Hepatocyte (in vitro differentiated cells): ENCODE measurements at regions not wholly inside any gene's neighbourhood (a gene's known extent, or its start where the extent isn't known, plus 50 kb on each side); places are given as distances from the start of the nearest gene placed in this dataset.

Experiments
- DNase-seq: peaks from one replicate; pipeline ENCODE4 v3.0.0-alpha.2; 2016; ENCODE audit warnings: low spot score
- H2AFZ ChIP-seq: fragments of 200-600 bp; sonication (generic); 2 replicates; pipeline ENCODE4 v1.6.0; 2016; ENCODE audit warnings: antibody characterized with exemption, mild to moderate bottlenecking
- H3K27ac ChIP-seq: fragments of 200-600 bp; sonication (generic); 2 replicates; pipeline ENCODE4 v1.5.1; 2016; ENCODE audit warnings: mild to moderate bottlenecking
- H3K27me3 ChIP-seq: fragments of 200-600 bp; sonication (generic); 2 replicates; pipeline ENCODE4 v1.6.1; 2016
- H3K36me3 ChIP-seq: fragments of 200-600 bp; sonication (generic); replicated peaks from 2 replicates; pipeline ENCODE4 v1.5.1; 2016; ENCODE audit warnings: low read depth; ENCODE audit not compliant: insufficient read depth
- H3K4me1 ChIP-seq: fragments of 200-600 bp; sonication (generic); 2 replicates; pipeline ENCODE4 v1.5.1; 2016; ENCODE audit warnings: mild to moderate bottlenecking, moderate library complexity; ENCODE audit not compliant: insufficient read depth
- H3K4me2 ChIP-seq: fragments of 200-600 bp; sonication (generic); 2 replicates; pipeline ENCODE4 v1.6.0; 2016
- H3K4me3 ChIP-seq: fragments of 200-600 bp; sonication (generic); 2 replicates; pipeline ENCODE4 v1.5.1; 2016; ENCODE audit warnings: mild to moderate bottlenecking
- H3K79me2 ChIP-seq: fragments of 200-600 bp; sonication (generic); 2 replicates; pipeline ENCODE4 v1.6.0; 2017; ENCODE audit warnings: mild to moderate bottlenecking
- H3K9me2 ChIP-seq: fragments of 200-600 bp; sonication (generic); replicated peaks from 2 replicates; pipeline ENCODE4 v1.6.0; 2017; ENCODE audit warnings: mild to moderate bottlenecking; ENCODE audit not compliant: insufficient read depth
- H3K9me3 ChIP-seq: fragments of 200-600 bp; sonication (generic); 2 replicates; pipeline ENCODE4 v1.5.1; 2016; ENCODE audit warnings: low read depth, mild to moderate bottlenecking
- H4K20me1 ChIP-seq: fragments of 200-600 bp; sonication (generic); 2 replicates; pipeline ENCODE4 v1.6.0; 2016; ENCODE audit warnings: mild to moderate bottlenecking; ENCODE audit not compliant: insufficient read depth, poor library complexity, severe bottlenecking
- CTCF ChIP-seq: fragments of 200-600 bp; sonication (generic); IDR thresholded peaks from 2 replicates; pipeline ENCODE4 v1.5.1; 2016; ENCODE audit warnings: antibody characterized with exemption, mild to moderate bottlenecking; ENCODE audit not compliant: poor library complexity
- EZH2 ChIP-seq: fragments of 200-600 bp; sonication (generic); IDR thresholded peaks from 2 replicates; pipeline ENCODE4 v1.6.1; 2016; ENCODE audit warnings: antibody characterized with exemption, mild to moderate bottlenecking, borderline replicate concordance
- EZH2phosphoT487 ChIP-seq: fragments of 200-600 bp; sonication (generic); IDR thresholded peaks from one replicate; pipeline ENCODE4 v1.6.1; 2018; ENCODE audit warnings: antibody characterized with exemption, mild to moderate bottlenecking, low read depth, moderate library complexity; ENCODE audit not compliant: unreplicated experiment, severe bottlenecking
- WGBS: methylation state at CpG from one replicate; pipeline ENCODE4 v1.1.6; 2016; ENCODE audit warnings: low lambda C conversion rate; ENCODE audit errors: missing lambda C conversion rate; 5-methylcytosine and 5-hydroxymethylcytosine counted together

- Histone ChIP-seq H3K4me3 (no peak overlapping the region), H3K79me2 (no peaks in the 10 kb centered on the region), H3K27me3 (no peaks in the 10 kb centered on the region), H4K20me1 (no peaks in the 10 kb centered on the region), H3K4me1 (no peaks in the 10 kb centered on the region), H3K9me2 (no peaks in the 10 kb centered on the region), H3K9me3 (peaks cover 7% of the 10 kb centered on the region), H3K4me2 (no peak overlapping the region), H3K36me3 (no peaks in the 10 kb centered on the region), H3K27ac (no peak overlapping the region), H2AFZ (no peak overlapping the region)
- 75% methylated on average over 2 of the region's 2 CpGs for WGBS
- no peak for TF ChIP-seq EZH2
- no peak for TF ChIP-seq CTCF
- TF ChIP-seq EZH2phosphoT487, result no peak
- no peak for DNase-seq
These were observed 355.2 kb downstream of the PCNX1 start for GRCh38 chr14:71262441-71262840.

- Histone ChIP-seq H2AFZ (no peak overlapping the region), H3K27me3 (no peaks in the 10 kb centered on the region), H3K79me2 (no peaks in the 10 kb centered on the region), H3K9me2 (no peaks in the 10 kb centered on the region), H3K27ac (no peak overlapping the region), H3K9me3 (peaks cover 5% of the 10 kb centered on the region), H3K36me3 (no peaks in the 10 kb centered on the region), H3K4me3 (no peak overlapping the region), H3K4me2 (no peak overlapping the region), H4K20me1 (no peaks in the 10 kb centered on the region), H3K4me1 (no peaks in the 10 kb centered on the region)
- DNase-seq, result no peak
- 89% methylated on average over 2 of the region's 2 CpGs for whole genome bisulfite sequencing
- TF ChIP-seq EZH2phosphoT487 (no peak), EZH2 (no peak), CTCF (no peak)
These were observed 357.0 kb downstream of the PCNX1 start for GRCh38 chr14:71264260-71264659.

GRCh38 chr14:71267007-71267513, 359.8 kb downstream of the PCNX1 start:
- Histone ChIP-seq H2AFZ (no peak overlapping the region), H3K9me3 (peaks cover 3% of the 10 kb centered on the region), H3K27me3 (no peaks in the 10 kb centered on the region), H3K4me2 (no peak overlapping the region), H4K20me1 (no peaks in the 10 kb centered on the region), H3K27ac (no peak overlapping the region), H3K79me2 (no peaks in the 10 kb centered on the region), H3K9me2 (no peaks in the 10 kb centered on the region), H3K4me1 (no peaks in the 10 kb centered on the region), H3K4me3 (no peak overlapping the region), H3K36me3 (no peaks in the 10 kb centered on the region)
- 88% methylated on average over 5 of the region's 5 CpGs for WGBS
- TF ChIP-seq EZH2, result no peak
- no peak for DNase-seq

- no peaks in the 10 kb centered on the region for H3K9me2 ChIP-seq
- H4K20me1 ChIP-seq, result no peaks in the 10 kb centered on the region
- H3K4me1 ChIP-seq, result no peaks in the 10 kb centered on the region
- no peaks in the 10 kb centered on the region for H3K79me2 ChIP-seq
- H3K4me3 ChIP-seq, result no peak overlapping the region
- DNase-seq, result no peak
- H3K27me3 ChIP-seq, result no peaks in the 10 kb centered on the region
- no peak for TF ChIP-seq EZH2
- 76% methylated on average over 2 of the region's 2 CpGs for WGBS
- no peak overlapping the region for H2AFZ ChIP-seq
- H3K9me3 ChIP-seq, result peaks cover 3% of the 10 kb centered on the region
- H3K27ac ChIP-seq, result no peak overlapping the region
- H3K36me3 ChIP-seq, result no peaks in the 10 kb centered on the region
- peak overlapping the region; percentile 7 for H3K4me2 ChIP-seq
These were observed 360.4 kb downstream of the PCNX1 start for GRCh38 chr14:71267691-71268090.
